NCI-H2227 (cell line): ENCODE measurements at regions not wholly inside any gene's neighbourhood (a gene's known extent, or its start where the extent isn't known, plus 50 kb on each side); places are given as distances from the start of the nearest gene placed in this dataset.
"Not testable (repeated sequence)": the region's sequence is repeated elsewhere in the genome, so short reads cannot be mapped to it uniquely, and the experiment has no call there.

Experiments used
- DNase-seq: peaks from one replicate; lab custom pipeline; 2025; ENCODE audit not compliant: unreplicated experiment; lab: John Stamatoyannopoulos, UW

GRCh38 chr4:114282937-114283336, 303.5 kb upstream of the ARSJ start:
- DNase-seq: no peak

GRCh38 chr4:114284629-114285028, 305.2 kb upstream of the ARSJ start:
- DNase-seq: no peak

GRCh38 chr4:114286262-114286810, 306.9 kb upstream of the ARSJ start:
- DNase-seq: no peak

GRCh38 chr4:114287079-114287696, 307.7 kb upstream of the ARSJ start:
- no peak for DNase-seq

GRCh38 chr4:114296126-114296525, 302.5 kb upstream of the UGT8 start:
- DNase-seq: no peak

- DNase-seq: no peak
Observed at GRCh38 chr4:114302472-114302871, 296.1 kb upstream of the UGT8 start.

- no peak for DNase-seq
Observed at GRCh38 chr4:114304046-114304445, 294.6 kb upstream of the UGT8 start.

GRCh38 chr4:114304567-114304966, 294.0 kb upstream of the UGT8 start:
- DNase-seq: no peak

- DNase-seq: no peak
Observed at GRCh38 chr4:114306946-114307345, 291.7 kb upstream of the UGT8 start.

- DNase-seq: no peak
Observed at GRCh38 chr4:114310296-114310925, 288.2 kb upstream of the UGT8 start.

GRCh38 chr4:114311787-114312186, 286.8 kb upstream of the UGT8 start:
- DNase-seq: no peak

GRCh38 chr4:114312338-114312737, 286.3 kb upstream of the UGT8 start:
- no peak for DNase-seq

GRCh38 chr4:114316789-114317188, 281.8 kb upstream of the UGT8 start:
- DNase-seq: no peak

- DNase-seq: no peak
Observed at GRCh38 chr4:114317564-114317963, 281.0 kb upstream of the UGT8 start.

- no peak for DNase-seq
Observed at GRCh38 chr4:114318309-114318708, 280.3 kb upstream of the UGT8 start.

GRCh38 chr4:114320126-114320525, 278.5 kb upstream of the UGT8 start:
- no peak for DNase-seq

GRCh38 chr4:114321366-114321765, 277.2 kb upstream of the UGT8 start:
- no peak for DNase-seq

- no peak for DNase-seq
Observed at GRCh38 chr4:114323841-114324240, 274.8 kb upstream of the UGT8 start.

GRCh38 chr4:114326358-114326757, 272.2 kb upstream of the UGT8 start:
- no peak for DNase-seq

- DNase-seq: no peak
Observed at GRCh38 chr4:114332119-114332518, 266.5 kb upstream of the UGT8 start.

- not testable (repeated sequence) for DNase-seq
Observed at GRCh38 chr4:114334363-114334762, 264.2 kb upstream of the UGT8 start.

GRCh38 chr4:114334884-114335330, 263.7 kb upstream of the UGT8 start:
- no peak for DNase-seq

- no peak for DNase-seq
Observed at GRCh38 chr4:114335339-114335738, 263.3 kb upstream of the UGT8 start.
